ENCODE measurements at regions not wholly inside any gene's neighbourhood (a gene's known extent, or its start where the extent isn't known, plus 50 kb on each side); places are given as distances from the start of the nearest gene placed in this dataset.

GRCh38 chrX:62839596-62839995, 511.5 kb downstream of the SPIN4 start:
- Mint-ChIP-seq H3K9me3 (peaks cover 63% of the 10 kb centered on the region), H3K27ac (no peak overlapping the region), H3K27me3 (ENCODE audit: low read depth, poor library complexity) (no peaks in the 10 kb centered on the region), H3K4me1 (no peaks in the 10 kb centered on the region), H3K36me3 (ENCODE audit: low read depth) (no peaks in the 10 kb centered on the region), H3K4me3 (no peak overlapping the region)
- TF ChIP-seq CTCF (IDR thresholded peaks at IDR 0.05) = no peak
- no peak for DNase-seq

Data from nephron progenitor cell (in vitro differentiated cells).